DND-41 (cell line): ENCODE measurements at regions not wholly inside any gene's neighbourhood (a gene's known extent, or its start where the extent isn't known, plus 50 kb on each side); places are given as distances from the start of the nearest gene placed in this dataset.
"Not testable (repeated sequence)": the region's sequence is repeated elsewhere in the genome, so short reads cannot be mapped to it uniquely, and the experiment has no call there.

Source experiments
- EZH2 ChIP-seq: IDR thresholded peaks from 3 replicates; pipeline ENCODE4 v1.6.1; 2012; ENCODE audit warnings: borderline replicate concordance, low read depth, mild to moderate bottlenecking, moderate library complexity, low read length, inconsistent platforms; ENCODE audit not compliant: severe bottlenecking
- TF ChIP-seq, protein P1 (sequence below): IDR thresholded peaks from 2 replicates; pipeline ENCODE4 v1.5.1; 2012; ENCODE audit warnings: borderline replicate concordance, low read length, moderate library complexity, mild to moderate bottlenecking; ENCODE audit not compliant: poor library complexity, severe bottlenecking; ENCODE audit errors: extremely low read depth

- TF ChIP-seq, protein P1, sequence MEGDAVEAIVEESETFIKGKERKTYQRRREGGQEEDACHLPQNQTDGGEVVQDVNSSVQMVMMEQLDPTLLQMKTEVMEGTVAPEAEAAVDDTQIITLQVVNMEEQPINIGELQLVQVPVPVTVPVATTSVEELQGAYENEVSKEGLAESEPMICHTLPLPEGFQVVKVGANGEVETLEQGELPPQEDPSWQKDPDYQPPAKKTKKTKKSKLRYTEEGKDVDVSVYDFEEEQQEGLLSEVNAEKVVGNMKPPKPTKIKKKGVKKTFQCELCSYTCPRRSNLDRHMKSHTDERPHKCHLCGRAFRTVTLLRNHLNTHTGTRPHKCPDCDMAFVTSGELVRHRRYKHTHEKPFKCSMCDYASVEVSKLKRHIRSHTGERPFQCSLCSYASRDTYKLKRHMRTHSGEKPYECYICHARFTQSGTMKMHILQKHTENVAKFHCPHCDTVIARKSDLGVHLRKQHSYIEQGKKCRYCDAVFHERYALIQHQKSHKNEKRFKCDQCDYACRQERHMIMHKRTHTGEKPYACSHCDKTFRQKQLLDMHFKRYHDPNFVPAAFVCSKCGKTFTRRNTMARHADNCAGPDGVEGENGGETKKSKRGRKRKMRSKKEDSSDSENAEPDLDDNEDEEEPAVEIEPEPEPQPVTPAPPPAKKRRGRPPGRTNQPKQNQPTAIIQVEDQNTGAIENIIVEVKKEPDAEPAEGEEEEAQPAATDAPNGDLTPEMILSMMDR = peak; percentile 8
- TF ChIP-seq EZH2 = not testable (repeated sequence)
Observed at GRCh38 chr15:31650055-31650701, 323.5 kb downstream of the KLF13 start.
